ENCODE measurements at regions not wholly inside any gene's neighbourhood (a gene's known extent, or its start where the extent isn't known, plus 50 kb on each side); places are given as distances from the start of the nearest gene placed in this dataset.
"Not testable (repeated sequence)": the region's sequence is repeated elsewhere in the genome, so short reads cannot be mapped to it uniquely, and the experiment has no call there.

DNA sequence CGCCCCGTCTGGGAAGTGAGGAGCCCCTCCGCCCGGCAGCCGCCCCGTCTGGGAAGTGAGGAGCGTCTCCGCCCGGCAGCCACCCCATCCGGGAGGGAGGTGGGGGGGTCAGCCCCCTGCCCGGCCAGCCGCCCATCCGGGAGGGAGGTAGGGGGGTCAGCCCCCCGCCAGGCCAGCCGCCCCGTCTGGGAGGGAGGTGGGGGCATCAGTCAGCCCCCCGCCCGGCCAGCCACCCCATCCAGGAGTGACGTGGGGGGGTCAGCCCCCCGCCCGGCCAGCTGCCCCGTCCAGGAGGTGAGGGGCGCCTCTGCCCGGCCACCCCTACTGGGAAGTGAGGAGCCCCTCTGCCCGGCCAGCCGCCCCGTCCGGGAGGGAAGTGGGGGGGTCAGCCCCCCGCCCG is 297.5 kb upstream of the DYNLRB2 start:
- TF ChIP-seq CTCF (conservative IDR thresholded peaks at IDR 0.05; ENCODE audit: low read depth, low read length); EZH2phosphoT487 (IDR thresholded peaks at IDR 0.05; ENCODE audit: borderline replicate concordance, low read length): not testable (repeated sequence)

Data from PC-3 (cell line).